WTC11 (cell line): ENCODE measurements at regions not wholly inside any gene's neighbourhood (a gene's known extent, or its start where the extent isn't known, plus 50 kb on each side); places are given as distances from the start of the nearest gene placed in this dataset.

Experiments
- ATAC-seq: fragments of 200-7000 bp; cut with Tn5 transposase; 2 replicates; pipeline ENCODE4 v1.10.0; 2021; ENCODE audit warnings: mild to moderate bottlenecking, moderate library complexity
- CTCF ChIA-PET: fragments of 300-600 bp; sonication (Branson Sonifier 250); formaldehyde crosslinking; loops from one replicate; lab custom pipeline; 2021; ENCODE audit warnings: antibody characterized with exemption; lab: Charles Lee
- POLR2A ChIA-PET: fragments of 350-600 bp; sonication (Branson Sonifier 250); formaldehyde crosslinking; loops from one replicate; lab custom pipeline; 2021; ENCODE audit warnings: antibody characterized with exemption; lab: Charles Lee
- DNase-seq: peaks from one replicate; pipeline ENCODE4 v3.0.0; 2021; ENCODE audit warnings: low spot score
- H3K27ac Mint-ChIP-seq: 2 replicates; pipeline ENCODE4 v1.8.0; 2021; ENCODE audit warnings: mixed read lengths
- H3K27me3 Mint-ChIP-seq: 2 replicates; pipeline ENCODE4 v1.8.0; 2021; ENCODE audit warnings: low read depth, mild to moderate bottlenecking, moderate library complexity, mixed read lengths
- H3K36me3 Mint-ChIP-seq: 2 replicates; pipeline ENCODE4 v1.8.0; 2021; ENCODE audit warnings: mixed read lengths
- H3K4me1 Mint-ChIP-seq: 2 replicates; pipeline ENCODE4 v1.8.0; 2022; ENCODE audit warnings: mixed read lengths
- H3K4me3 Mint-ChIP-seq: 2 replicates; pipeline ENCODE4 v1.8.0; 2021; ENCODE audit warnings: mild to moderate bottlenecking, moderate library complexity, mixed read lengths
- H3K9me3 Mint-ChIP-seq: 2 replicates; pipeline ENCODE4 v1.8.0; 2021; ENCODE audit warnings: mixed read lengths
- AFF4 ChIP-seq: sonication (generic); formaldehyde crosslinking; IDR thresholded peaks from 2 replicates; pipeline ENCODE4 v1.8.1; 2023; ENCODE audit warnings: mild to moderate bottlenecking, missing genetic modification reagents, borderline replicate concordance
- ATF2 ChIP-seq: sonication (generic); formaldehyde crosslinking; IDR thresholded peaks from 2 replicates; pipeline ENCODE4 v1.8.1; 2022; ENCODE audit warnings: low read depth, missing genetic modification reagents, borderline replicate concordance
- CBFB ChIP-seq: sonication (generic); formaldehyde crosslinking; IDR thresholded peaks from 2 replicates; pipeline ENCODE4 v1.8.1; 2022; ENCODE audit warnings: mild to moderate bottlenecking, low read depth, missing genetic modification reagents
- CREM ChIP-seq: sonication (generic); formaldehyde crosslinking; IDR thresholded peaks from 2 replicates; pipeline ENCODE4 v1.8.1; 2022; ENCODE audit warnings: mild to moderate bottlenecking, missing genetic modification reagents, moderate library complexity
- E2F1 ChIP-seq: sonication (generic); formaldehyde crosslinking; IDR thresholded peaks from 2 replicates; pipeline ENCODE4 v1.8.0; 2022; ENCODE audit warnings: mild to moderate bottlenecking, missing genetic modification reagents
- EMX1 ChIP-seq: fragments of 250-450 bp; sonication (Bioruptor Pico); IDR thresholded peaks from 2 replicates; pipeline ENCODE4 v1.8.0; 2021; ENCODE audit warnings: mild to moderate bottlenecking
- FOXP4 ChIP-seq: sonication (generic); formaldehyde crosslinking; IDR thresholded peaks from 2 replicates; pipeline ENCODE4 v1.8.0; 2022; ENCODE audit warnings: mild to moderate bottlenecking, missing genetic modification reagents
- GRHL2 ChIP-seq: fragments of 250-450 bp; sonication (Bioruptor Pico); IDR thresholded peaks from 2 replicates; pipeline ENCODE4 v1.8.0; 2022; ENCODE audit warnings: mild to moderate bottlenecking, moderate library complexity; ENCODE audit not compliant: insufficient replicate concordance, severe bottlenecking
- JAZF1 ChIP-seq: fragments of 250-450 bp; sonication (Bioruptor Pico); IDR thresholded peaks from 2 replicates; pipeline ENCODE4 v1.9.0; 2021; ENCODE audit warnings: moderate library complexity, mild to moderate bottlenecking, inconsistent platforms
- NR1H2 ChIP-seq: sonication (generic); formaldehyde crosslinking; IDR thresholded peaks from 2 replicates; pipeline ENCODE4 v1.9.0; 2021; ENCODE audit warnings: mild to moderate bottlenecking, moderate library complexity, missing genetic modification reagents
- RORB ChIP-seq: fragments of 250-450 bp; sonication (Bioruptor Pico); IDR thresholded peaks from 2 replicates; pipeline ENCODE4 v1.9.0; 2021; ENCODE audit warnings: mild to moderate bottlenecking
- USF2 ChIP-seq: sonication (generic); formaldehyde crosslinking; IDR thresholded peaks from 2 replicates; pipeline ENCODE4 v1.8.1; 2023; ENCODE audit warnings: mild to moderate bottlenecking, missing genetic modification reagents, moderate library complexity
- ZBTB21 ChIP-seq: sonication (generic); formaldehyde crosslinking; IDR thresholded peaks from 2 replicates; pipeline ENCODE4 v1.8.1; 2023; ENCODE audit warnings: mild to moderate bottlenecking, missing genetic modification reagents, borderline replicate concordance
- ZNF232 ChIP-seq: sonication (generic); formaldehyde crosslinking; IDR thresholded peaks from 2 replicates; pipeline ENCODE4 v1.8.0; 2022; ENCODE audit warnings: mild to moderate bottlenecking, missing genetic modification reagents
- ZNF423 ChIP-seq: fragments of 250-450 bp; sonication (Bioruptor Pico); IDR thresholded peaks from 2 replicates; pipeline ENCODE4 v2.1.2; 2022; ENCODE audit warnings: mild to moderate bottlenecking, moderate library complexity
- ZNF425 ChIP-seq: fragments of 250-450 bp; sonication (Bioruptor Pico); conservative IDR thresholded peaks from 2 replicates; pipeline ENCODE4 v1.9.0; 2021; ENCODE audit warnings: mild to moderate bottlenecking
- ZNF512 ChIP-seq: sonication (generic); formaldehyde crosslinking; IDR thresholded peaks from 2 replicates; pipeline ENCODE4 v1.8.1; 2022; ENCODE audit warnings: missing genetic modification reagents, borderline replicate concordance

DNA sequence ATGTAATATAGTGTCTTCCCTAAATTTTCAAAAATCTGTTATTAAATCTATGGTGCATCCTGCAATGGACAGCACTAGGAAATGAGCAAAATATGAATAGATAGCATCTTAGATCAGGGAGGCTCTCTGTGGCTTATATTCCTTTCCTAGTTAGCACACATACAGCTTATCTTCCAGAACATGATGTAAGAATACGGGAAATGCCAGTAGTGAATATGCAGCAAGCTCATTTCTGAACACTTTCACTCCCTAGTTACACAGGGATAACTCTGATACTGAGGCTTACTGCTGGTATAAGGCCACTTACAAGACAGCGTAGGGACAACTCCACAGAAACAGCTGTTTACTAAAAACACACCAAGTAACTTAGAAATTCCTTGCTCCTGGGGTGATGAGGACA, 297.3 kb upstream of the SMARCA2 start:
- no peak for DNase-seq
- Mint-ChIP-seq H3K36me3 (no peaks in the 10 kb centered on the region), H3K27ac (no peak overlapping the region), H3K4me1 (peaks cover 11% of the 10 kb centered on the region), H3K9me3 (peaks cover 9% of the 10 kb centered on the region), H3K4me3 (no peak overlapping the region), H3K27me3 (peaks cover 7% of the 10 kb centered on the region)
- POLR2A ChIA-PET: no interaction called here
- ATAC-seq: no peak
- CTCF ChIA-PET: interaction anchor here (1.0 to 1.3 kb wide), 2 partner anchors 8 to 10 kb away, joined by 4 read pairs; no protein-coding TSS in a partner anchor
- TF ChIP-seq ZNF232 (CRISPR knock-in tag) (no peak), RORB (CRISPR knock-in tag) (no peak), E2F1 (CRISPR knock-in tag) (no peak), GRHL2 (CRISPR knock-in tag) (no peak), AFF4 (no peak), JAZF1 (no peak), ATF2 (no peak), CREM (CRISPR knock-in tag) (no peak), NR1H2 (no peak), ZBTB21 (CRISPR knock-in tag) (no peak), ZNF512 (CRISPR knock-in tag) (no peak), ZNF423 (CRISPR knock-in tag) (no peak), EMX1 (no peak), USF2 (no peak), CBFB (CRISPR knock-in tag) (no peak), FOXP4 (CRISPR knock-in tag) (no peak), ZNF425 (CRISPR knock-in tag) (no peak)
